ENCODE measurements at regions not wholly inside any gene's neighbourhood (a gene's known extent, or its start where the extent isn't known, plus 50 kb on each side); places are given as distances from the start of the nearest gene placed in this dataset.

DNA sequence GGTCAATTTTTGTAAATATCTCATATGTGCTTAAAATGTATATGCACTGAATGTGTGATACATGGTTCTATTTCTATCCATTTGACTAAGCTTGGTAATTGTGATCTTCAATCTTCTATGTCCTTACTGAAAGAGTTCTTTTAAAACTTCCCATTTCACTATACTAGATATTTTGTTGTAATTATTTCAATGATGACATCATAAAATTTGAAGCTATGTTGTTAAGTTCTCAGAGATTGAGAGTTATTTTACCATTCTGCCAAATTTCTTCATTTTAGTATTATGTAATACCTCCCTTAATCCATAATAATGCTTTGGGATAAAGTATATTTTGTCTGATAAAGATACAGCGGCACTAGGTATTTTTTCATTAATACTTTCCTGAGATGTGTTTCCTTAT lies 1307.3 kb downstream of the RPA4 start:
- TF ChIP-seq JUND (IDR thresholded peaks at IDR 0.05; ENCODE audit: low read length) (no peak), SIN3A (conservative IDR thresholded peaks at IDR 0.05 in 1 of 2, IDR thresholded peaks at IDR 0.05 in 1 of 2; ENCODE audit: low read depth in 1 of 2, low read length in 2 of 2) (no peak), SRF (IDR thresholded peaks at IDR 0.05; ENCODE audit: low read depth, low read length) (no peak), CHD2 (IDR thresholded peaks at IDR 0.05; ENCODE audit: low read length) (no peak), SUZ12 (IDR thresholded peaks at IDR 0.05; ENCODE audit: low read length) (no peak), ZNF274 (IDR thresholded peaks at IDR 0.05; ENCODE audit: borderline replicate concordance, extremely low read depth, low read length) (no peak)
- TF ChIP-seq, protein P1, sequence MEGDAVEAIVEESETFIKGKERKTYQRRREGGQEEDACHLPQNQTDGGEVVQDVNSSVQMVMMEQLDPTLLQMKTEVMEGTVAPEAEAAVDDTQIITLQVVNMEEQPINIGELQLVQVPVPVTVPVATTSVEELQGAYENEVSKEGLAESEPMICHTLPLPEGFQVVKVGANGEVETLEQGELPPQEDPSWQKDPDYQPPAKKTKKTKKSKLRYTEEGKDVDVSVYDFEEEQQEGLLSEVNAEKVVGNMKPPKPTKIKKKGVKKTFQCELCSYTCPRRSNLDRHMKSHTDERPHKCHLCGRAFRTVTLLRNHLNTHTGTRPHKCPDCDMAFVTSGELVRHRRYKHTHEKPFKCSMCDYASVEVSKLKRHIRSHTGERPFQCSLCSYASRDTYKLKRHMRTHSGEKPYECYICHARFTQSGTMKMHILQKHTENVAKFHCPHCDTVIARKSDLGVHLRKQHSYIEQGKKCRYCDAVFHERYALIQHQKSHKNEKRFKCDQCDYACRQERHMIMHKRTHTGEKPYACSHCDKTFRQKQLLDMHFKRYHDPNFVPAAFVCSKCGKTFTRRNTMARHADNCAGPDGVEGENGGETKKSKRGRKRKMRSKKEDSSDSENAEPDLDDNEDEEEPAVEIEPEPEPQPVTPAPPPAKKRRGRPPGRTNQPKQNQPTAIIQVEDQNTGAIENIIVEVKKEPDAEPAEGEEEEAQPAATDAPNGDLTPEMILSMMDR (IDR thresholded peaks at IDR 0.05; ENCODE audit: control extremely low read depth in 1 of 3, insufficient read depth in 1 of 3, low read depth in 1 of 3, low read length in 3 of 3) = no peak
